ENCODE measurements at regions not wholly inside any gene's neighbourhood (a gene's known extent, or its start where the extent isn't known, plus 50 kb on each side); places are given as distances from the start of the nearest gene placed in this dataset.
A peak's percentile ranks its signal among the peaks of the same experiment; 100 is the strongest.
"Not testable (repeated sequence)": the region's sequence is repeated elsewhere in the genome, so short reads cannot be mapped to it uniquely, and the experiment has no call there.

GRCh38 chr3:135560847-135561246 is 404.7 kb upstream of the PPP2R3A start:
- no peak for DNase-seq

GRCh38 chr3:135564696-135565095 is 400.8 kb upstream of the PPP2R3A start:
- no peak for DNase-seq

GRCh38 chr3:135565546-135565945 is 400.0 kb upstream of the PPP2R3A start:
- no peak for DNase-seq

- DNase-seq, result no peak
Measured at GRCh38 chr3:135567223-135567622, 398.3 kb upstream of the PPP2R3A start.

- DNase-seq, result peak; percentile 86
Measured at GRCh38 chr3:135576751-135577150, 388.8 kb upstream of the PPP2R3A start.

GRCh38 chr3:135581806-135582205 is 383.7 kb upstream of the PPP2R3A start:
- no peak for DNase-seq

- DNase-seq, result no peak
Measured at GRCh38 chr3:135582800-135583199, 382.7 kb upstream of the PPP2R3A start.

- no peak for DNase-seq
Measured at GRCh38 chr3:135596563-135596962, 369.0 kb upstream of the PPP2R3A start.

GRCh38 chr3:135597855-135598254 is 367.7 kb upstream of the PPP2R3A start:
- DNase-seq, result no peak

GRCh38 chr3:135598597-135598996 is 366.9 kb upstream of the PPP2R3A start:
- no peak for DNase-seq

GRCh38 chr3:135604512-135604911 is 361.0 kb upstream of the PPP2R3A start:
- not testable (repeated sequence) for DNase-seq

GRCh38 chr3:135618123-135618522 is 347.4 kb upstream of the PPP2R3A start:
- DNase-seq, result no peak

- no peak for DNase-seq
Measured at GRCh38 chr3:135621184-135621920, 344.2 kb upstream of the PPP2R3A start.

- no peak for DNase-seq
Measured at GRCh38 chr3:135622215-135622614, 343.3 kb upstream of the PPP2R3A start.

GRCh38 chr3:135622656-135623055 is 342.9 kb upstream of the PPP2R3A start:
- DNase-seq, result no peak

GRCh38 chr3:135623558-135623957 is 342.0 kb upstream of the PPP2R3A start:
- DNase-seq, result no peak

GRCh38 chr3:135627057-135627456 is 338.5 kb upstream of the PPP2R3A start:
- no peak for DNase-seq

- no peak for DNase-seq
Measured at GRCh38 chr3:135629701-135630408, 335.7 kb upstream of the PPP2R3A start.

GRCh38 chr3:135632556-135633065 is 332.9 kb upstream of the PPP2R3A start:
- no peak for DNase-seq

- DNase-seq, result no peak
Measured at GRCh38 chr3:135633078-135633477, 332.4 kb upstream of the PPP2R3A start.

- no peak for DNase-seq
Measured at GRCh38 chr3:135636596-135636995, 328.9 kb upstream of the PPP2R3A start.

GRCh38 chr3:135637013-135637412 is 328.5 kb upstream of the PPP2R3A start:
- no peak for DNase-seq

GRCh38 chr3:135641761-135642160 is 323.8 kb upstream of the PPP2R3A start:
- DNase-seq, result no peak

GRCh38 chr3:135645541-135645940 is 320.0 kb upstream of the PPP2R3A start:
- no peak for DNase-seq

Data from NCI-H1694 treated with DMSO at 0.1 percent for 48 hours (cell line).